GM12873 (cell line): ENCODE measurements at regions not wholly inside any gene's neighbourhood (a gene's known extent, or its start where the extent isn't known, plus 50 kb on each side); places are given as distances from the start of the nearest gene placed in this dataset.

Experiments used
- CTCF ChIP-seq: IDR thresholded peaks from 2 replicates; pipeline ENCODE4 v1.5.1; 2012; ENCODE audit warnings: low read depth, mild to moderate bottlenecking, moderate library complexity, low read length, control low read depth; ENCODE audit not compliant: insufficient read depth; ENCODE audit errors: missing control alignments

GRCh38 chr3:115537669-115538068 is 85.6 kb upstream of the GAP43 start:
- TF ChIP-seq CTCF, result no peak

- no peak for TF ChIP-seq CTCF
Measured at GRCh38 chr3:115547207-115547606, 76.1 kb upstream of the GAP43 start.

GRCh38 chr3:115548611-115549010 is 74.7 kb upstream of the GAP43 start:
- TF ChIP-seq CTCF, result no peak

- no peak for TF ChIP-seq CTCF
Measured at GRCh38 chr3:115549071-115549470, 74.2 kb upstream of the GAP43 start.

GRCh38 chr3:115550285-115550761 is 73.0 kb upstream of the GAP43 start:
- TF ChIP-seq CTCF, result no peak

- no peak for TF ChIP-seq CTCF
Measured at GRCh38 chr3:115551016-115551415, 72.3 kb upstream of the GAP43 start.

GRCh38 chr3:115552007-115552406 is 71.3 kb upstream of the GAP43 start:
- no peak for TF ChIP-seq CTCF

- no peak for TF ChIP-seq CTCF
Measured at GRCh38 chr3:115553796-115554486, 69.4 kb upstream of the GAP43 start.
